IMR-90 (cell line): ENCODE measurements at regions not wholly inside any gene's neighbourhood (a gene's known extent, or its start where the extent isn't known, plus 50 kb on each side); places are given as distances from the start of the nearest gene placed in this dataset.

Experiments
- ATAC-seq: fragments of 200-7000 bp; cut with Tn5 transposase; 2 replicates; pipeline ENCODE4 v1.9.1; 2020; ENCODE audit warnings: low read depth, mild to moderate bottlenecking, moderate library complexity
- BruUV-seq: library from RNA; stranded (reverse); fragments of 400-500 nt; replicated peaks from 2 replicates; lab custom pipeline; 2021; lab: Mats Ljungman, UMichigan
- CTCF ChIA-PET: fragments of 300-600 bp; formaldehyde crosslinking; extraction: SDS; loops from one replicate; lab custom pipeline; 2021; ENCODE audit warnings: antibody characterized with exemption; lab: Yijun Ruan, JAX
- POLR2A ChIA-PET: fragments of 300-600 bp; sonication (Branson Sonifier 250); formaldehyde crosslinking; loops from one replicate; lab custom pipeline; 2022; ENCODE audit warnings: antibody characterized with exemption; ENCODE audit not compliant: unreplicated experiment; lab: Charles Lee
- DNase-seq: peaks from one replicate; pipeline ENCODE4 v3.0.0; 2013
- H2AFZ ChIP-seq: replicated peaks from 2 replicates; pipeline ENCODE3; 2013; ENCODE audit warnings: low read length, mild to moderate bottlenecking; ENCODE audit not compliant: poor library complexity
- H2AK5ac ChIP-seq: 2 replicates; pipeline ENCODE4 v1.6.1; 2013; ENCODE audit warnings: low read depth, low read length, inconsistent platforms
- H2AK9ac ChIP-seq: replicated peaks from 2 replicates; pipeline ENCODE3; 2013; ENCODE audit warnings: mild to moderate bottlenecking, low read depth, low read length, moderate library complexity; ENCODE audit not compliant: poor library complexity
- H2BK120ac ChIP-seq: 2 replicates; pipeline ENCODE4 v1.6.1; 2013; ENCODE audit warnings: low read depth, low read length, inconsistent platforms
- H2BK15ac ChIP-seq: 3 replicates; pipeline ENCODE4 v1.6.1; 2013; ENCODE audit warnings: low read depth, low read length, inconsistent platforms
- H2BK20ac ChIP-seq: 2 replicates; pipeline ENCODE4 v1.6.1; 2013; ENCODE audit warnings: low read depth, mild to moderate bottlenecking, inconsistent platforms, low read length, moderate library complexity
- H2BK5ac ChIP-seq: 2 replicates; pipeline ENCODE4 v1.6.1; 2013; ENCODE audit warnings: mild to moderate bottlenecking, low read depth, low read length, inconsistent platforms; ENCODE audit not compliant: poor library complexity, severe bottlenecking
- H3K14ac ChIP-seq: replicated peaks from 2 replicates; pipeline ENCODE4 v1.6.1; 2013; ENCODE audit warnings: low read depth, low read length, inconsistent platforms
- H3K18ac ChIP-seq: 2 replicates; pipeline ENCODE4 v1.6.1; 2013; ENCODE audit warnings: low read depth, low read length, control low read depth
- H3K23ac ChIP-seq: 2 replicates; pipeline ENCODE4 v1.6.1; 2013; ENCODE audit warnings: low read depth, low read length, inconsistent platforms
- H3K27ac ChIP-seq: 2 replicates; pipeline ENCODE4 v1.5.1; 2013; ENCODE audit warnings: mild to moderate bottlenecking, control low read depth, low read length; ENCODE audit not compliant: insufficient read depth
- H3K27me3 ChIP-seq: 2 replicates; pipeline ENCODE4 v1.6.1; 2013; ENCODE audit warnings: low read length; ENCODE audit not compliant: control insufficient read depth, insufficient read depth
- H3K36me3 ChIP-seq: 2 replicates; pipeline ENCODE4 v1.6.1; 2013; ENCODE audit warnings: low read length, mixed read lengths; ENCODE audit not compliant: control insufficient read depth, insufficient read depth
- H3K4ac ChIP-seq: 2 replicates; pipeline ENCODE4 v1.6.1; 2013; ENCODE audit warnings: low read depth, low read length, inconsistent platforms
- H3K4me1 ChIP-seq: 2 replicates; pipeline ENCODE4 v1.6.1; 2013; ENCODE audit warnings: low read length, mixed read lengths; ENCODE audit not compliant: control insufficient read depth, insufficient read depth
- H3K4me2 ChIP-seq: 2 replicates; pipeline ENCODE4 v1.6.1; 2013; ENCODE audit warnings: low read depth, mild to moderate bottlenecking, control low read depth, low read length, moderate library complexity
- H3K4me3 ChIP-seq: 2 replicates; pipeline ENCODE4 v1.5.1; 2013; ENCODE audit warnings: low read depth, mild to moderate bottlenecking, control low read depth, low read length, moderate library complexity; ENCODE audit not compliant: insufficient read depth
- H3K56ac ChIP-seq: 2 replicates; pipeline ENCODE4 v1.6.1; 2013; ENCODE audit warnings: low read length, inconsistent platforms; ENCODE audit not compliant: insufficient read depth; ENCODE audit errors: extremely low read depth
- H3K79me1 ChIP-seq, 2 experiments: 2 replicates each; pipeline ENCODE4 v1.6.1; 2013; ENCODE audit warnings: low read length in 2 of 2, inconsistent platforms in 1 of 2, low read depth in 1 of 2
- H3K9ac ChIP-seq: 2 replicates; pipeline ENCODE4 v1.6.1; 2013; ENCODE audit warnings: low read depth, low read length, control low read depth
- H3K9me1 ChIP-seq: 2 replicates; pipeline ENCODE4 v1.6.1; 2013; ENCODE audit warnings: low read length, inconsistent platforms; ENCODE audit not compliant: insufficient read depth
- H3K9me3 ChIP-seq: 2 replicates; pipeline ENCODE4 v1.6.1; 2013; ENCODE audit warnings: low read length; ENCODE audit not compliant: control insufficient read depth, insufficient read depth
- H4K20me1 ChIP-seq: 2 replicates; pipeline ENCODE4 v1.6.1; 2013; ENCODE audit warnings: low read length, inconsistent platforms; ENCODE audit not compliant: insufficient read depth
- H4K5ac ChIP-seq: 2 replicates; pipeline ENCODE4 v1.6.1; 2013; ENCODE audit warnings: mild to moderate bottlenecking, low read depth, low read length, control low read depth
- H4K8ac ChIP-seq, 2 experiments: 2 replicates each; pipeline ENCODE4 v1.6.1; 2013; ENCODE audit warnings: low read depth in 2 of 2, low read length in 2 of 2, control low read depth in 1 of 2, inconsistent platforms in 1 of 2
- H4K91ac ChIP-seq: 2 replicates; pipeline ENCODE4 v1.6.1; 2013; ENCODE audit warnings: low read depth, low read length, inconsistent platforms; ENCODE audit not compliant: insufficient read depth
- MAFK ChIP-seq: IDR thresholded peaks from 2 replicates; pipeline ENCODE4 v1.6.1; 2012; ENCODE audit warnings: low read depth, low read length, improper control_type of control experiment
- WGBS, 2 experiments: methylation state at CpG; one replicate each; pipeline versions ENCODE4 v1.1.5 to v1.1.7; 2013; ENCODE audit warnings: missing lambda C conversion rate in 2 of 2; ENCODE audit not compliant: insufficient read length in 1 of 2; ENCODE audit errors: extremely low coverage in 2 of 2; 5-methylcytosine and 5-hydroxymethylcytosine counted together
- dilution Hi-C: fragments of 300-500 bp; cut with HindIII; formaldehyde crosslinking; loops from one replicate; pipeline ENCODE4 v1.14.3; 2018; ENCODE audit warnings: low sequenced_read_pairs; ENCODE audit not compliant: unreplicated experiment
- in situ Hi-C: fragments of 300-500 bp; cut with MboI; formaldehyde crosslinking; loops from 3 replicates; pipeline ENCODE4 v1.14.3; 2019; ENCODE audit warnings: low sequenced_read_pairs, inconsistent platforms, mixed read lengths
- intact Hi-C: fragments of 100-400 bp; cut with micrococcal nuclease; formaldehyde crosslinking; loops from 2 replicates; pipeline ENCODE4 v1.10.0; 2022

DNA sequence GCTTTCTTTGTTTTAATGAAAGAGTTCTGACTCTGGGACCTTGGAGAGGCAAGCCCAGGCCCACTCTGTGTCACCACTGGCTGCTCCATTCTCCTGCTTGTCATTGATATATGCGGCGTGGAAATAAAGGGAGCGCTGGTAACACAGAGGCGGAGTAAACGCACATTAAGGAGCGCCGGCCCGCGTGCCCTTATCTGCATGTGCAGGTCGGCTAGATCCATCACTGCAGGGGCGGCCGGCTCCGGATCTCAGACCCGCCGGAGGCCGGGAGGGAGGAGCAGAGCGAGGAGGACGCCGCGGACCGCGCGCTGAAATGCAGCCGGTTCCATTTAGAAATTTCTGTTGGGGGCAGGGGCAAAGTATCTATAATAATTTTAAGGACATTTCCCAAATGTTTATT is 70.8 kb downstream of the MRPL36 start:
- Histone ChIP-seq H3K4me3 (no peak overlapping the region), H2BK5ac (no peak overlapping the region), H3K18ac (no peak overlapping the region), H2BK20ac (no peak overlapping the region), H3K14ac (no peak overlapping the region), H3K27ac (no peak overlapping the region), H4K5ac (no peak overlapping the region), H3K9ac (no peak overlapping the region), H3K23ac (no peak overlapping the region), H3K79me1 (no peaks in the 10 kb centered on the region), H3K9me1 (no peaks in the 10 kb centered on the region), H3K27me3 (peaks cover 5% of the 10 kb centered on the region; the same call in 1 of the 2 replicates), H3K9me3 (no peaks in the 10 kb centered on the region), H2AFZ (no peak overlapping the region), H3K36me3 (no peaks in the 10 kb centered on the region), H4K91ac (no peak overlapping the region), H3K4me1 (no peaks in the 10 kb centered on the region), H2AK5ac (no peak overlapping the region), H2BK15ac (no peak overlapping the region), H3K56ac (no peak overlapping the region), H2AK9ac (no peak overlapping the region), H2BK120ac (no peak overlapping the region), H4K20me1 (no peaks in the 10 kb centered on the region), H3K4me2 (no peak overlapping the region), H4K8ac (no peak overlapping the region), H3K4ac (no peak overlapping the region)
- no TSS peak for BruUV-seq
- WGBS, 2 experiments: 46% methylated on average over 9 of the region's 24 CpGs; no CpG with 5 or more reads in 1 of the 2 experiments
- dilution Hi-C loops (no loop called here), intact Hi-C loops (no loop called here), in situ Hi-C loops (no loop called here)
- no peak for TF ChIP-seq MAFK
- ATAC-seq (no peak), DNase-seq (no peak)
- CTCF ChIA-PET: no interaction called here
- POLR2A ChIA-PET: no interaction called here
